PC-9 (cell line): ENCODE measurements at regions not wholly inside any gene's neighbourhood (a gene's known extent, or its start where the extent isn't known, plus 50 kb on each side); places are given as distances from the start of the nearest gene placed in this dataset.

Experiments used
- EZH2 ChIP-seq: fragments of 200-600 bp; sonication (generic); IDR thresholded peaks from 2 replicates; pipeline ENCODE4 v1.8.0; 2017; ENCODE audit warnings: antibody characterized with exemption, low read depth
- TF ChIP-seq, protein P1 (sequence below): fragments of 200-600 bp; sonication (generic); conservative IDR thresholded peaks from 2 replicates; pipeline ENCODE4 v1.6.1; 2017; ENCODE audit warnings: mixed run types, antibody characterized with exemption, mild to moderate bottlenecking, moderate library complexity

DNA sequence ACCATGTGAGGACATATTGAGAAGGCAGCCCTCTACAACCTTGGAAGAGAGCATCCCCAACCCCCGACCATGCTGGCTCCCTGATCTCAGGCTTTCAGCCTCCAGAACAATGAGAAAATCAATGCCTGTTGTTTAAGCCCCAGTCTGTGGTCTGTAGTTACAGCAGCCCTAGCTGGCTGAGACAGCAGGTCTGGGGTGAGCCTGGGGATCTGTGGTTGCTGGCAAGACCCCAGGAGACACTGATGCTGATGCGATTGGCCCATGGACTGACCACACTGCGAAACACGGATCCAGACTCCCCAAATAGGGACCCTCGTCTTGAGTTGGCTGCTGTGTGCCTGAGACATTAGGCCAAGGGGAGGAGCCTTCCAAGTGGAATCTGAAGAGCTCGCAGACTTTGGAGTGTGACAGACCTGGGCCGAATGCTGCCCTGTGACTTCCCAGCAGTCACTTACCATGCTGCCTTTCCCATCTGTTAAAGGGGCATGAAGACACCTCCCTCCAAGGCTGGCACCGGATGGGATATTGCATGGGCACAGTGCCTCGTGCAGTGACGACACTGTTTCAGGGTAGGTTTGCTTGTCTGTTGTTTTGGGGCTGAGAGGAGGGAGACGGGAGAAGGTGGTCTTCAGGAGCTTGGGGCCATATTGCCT, 147.8 kb upstream of the RPL38 start:
- TF ChIP-seq, protein P1, sequence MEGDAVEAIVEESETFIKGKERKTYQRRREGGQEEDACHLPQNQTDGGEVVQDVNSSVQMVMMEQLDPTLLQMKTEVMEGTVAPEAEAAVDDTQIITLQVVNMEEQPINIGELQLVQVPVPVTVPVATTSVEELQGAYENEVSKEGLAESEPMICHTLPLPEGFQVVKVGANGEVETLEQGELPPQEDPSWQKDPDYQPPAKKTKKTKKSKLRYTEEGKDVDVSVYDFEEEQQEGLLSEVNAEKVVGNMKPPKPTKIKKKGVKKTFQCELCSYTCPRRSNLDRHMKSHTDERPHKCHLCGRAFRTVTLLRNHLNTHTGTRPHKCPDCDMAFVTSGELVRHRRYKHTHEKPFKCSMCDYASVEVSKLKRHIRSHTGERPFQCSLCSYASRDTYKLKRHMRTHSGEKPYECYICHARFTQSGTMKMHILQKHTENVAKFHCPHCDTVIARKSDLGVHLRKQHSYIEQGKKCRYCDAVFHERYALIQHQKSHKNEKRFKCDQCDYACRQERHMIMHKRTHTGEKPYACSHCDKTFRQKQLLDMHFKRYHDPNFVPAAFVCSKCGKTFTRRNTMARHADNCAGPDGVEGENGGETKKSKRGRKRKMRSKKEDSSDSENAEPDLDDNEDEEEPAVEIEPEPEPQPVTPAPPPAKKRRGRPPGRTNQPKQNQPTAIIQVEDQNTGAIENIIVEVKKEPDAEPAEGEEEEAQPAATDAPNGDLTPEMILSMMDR: no peak
- no peak for TF ChIP-seq EZH2
